Activated naive CD8-positive, alpha-beta T cell treated with anti-CD3 and anti-CD28 coated beads, Interleukin-2, amount 10 ng/mL, durations not matched to agents 7 days and 5 days (primary cell): ENCODE measurements at regions not wholly inside any gene's neighbourhood (a gene's known extent, or its start where the extent isn't known, plus 50 kb on each side); places are given as distances from the start of the nearest gene placed in this dataset.

Source experiments
- ATAC-seq: fragments of 150-1000 bp; cut with Tn5 transposase; one replicate; pipeline ENCODE4 v1.10.0; 2021; ENCODE audit warnings: low read depth, moderate library complexity
- POLR2A ChIA-PET: fragments of 350-600 bp; sonication (Branson Sonifier 250); formaldehyde crosslinking; loops from one replicate; lab custom pipeline; 2021; ENCODE audit warnings: antibody characterized with exemption; lab: Charles Lee
- DNase-seq: peaks from one replicate; pipeline ENCODE4 v3.0.0; 2021
- H3K27ac Mint-ChIP-seq: one replicate; pipeline ENCODE4 v1.8.0; 2022; ENCODE audit warnings: mild to moderate bottlenecking, mixed read lengths
- H3K27me3 Mint-ChIP-seq: one replicate; pipeline ENCODE4 v1.8.0; 2022; ENCODE audit warnings: mild to moderate bottlenecking, moderate library complexity, mixed read lengths
- H3K36me3 Mint-ChIP-seq: one replicate; pipeline ENCODE4 v1.8.0; 2021; ENCODE audit warnings: mild to moderate bottlenecking, mixed read lengths
- H3K4me1 Mint-ChIP-seq: one replicate; pipeline ENCODE4 v1.8.0; 2021; ENCODE audit warnings: mixed read lengths
- H3K4me3 Mint-ChIP-seq: one replicate; pipeline ENCODE4 v1.8.0; 2022; ENCODE audit warnings: mild to moderate bottlenecking, moderate library complexity, mixed read lengths
- H3K9me3 Mint-ChIP-seq: one replicate; pipeline ENCODE4 v1.8.0; 2021; ENCODE audit warnings: mixed read lengths

DNA sequence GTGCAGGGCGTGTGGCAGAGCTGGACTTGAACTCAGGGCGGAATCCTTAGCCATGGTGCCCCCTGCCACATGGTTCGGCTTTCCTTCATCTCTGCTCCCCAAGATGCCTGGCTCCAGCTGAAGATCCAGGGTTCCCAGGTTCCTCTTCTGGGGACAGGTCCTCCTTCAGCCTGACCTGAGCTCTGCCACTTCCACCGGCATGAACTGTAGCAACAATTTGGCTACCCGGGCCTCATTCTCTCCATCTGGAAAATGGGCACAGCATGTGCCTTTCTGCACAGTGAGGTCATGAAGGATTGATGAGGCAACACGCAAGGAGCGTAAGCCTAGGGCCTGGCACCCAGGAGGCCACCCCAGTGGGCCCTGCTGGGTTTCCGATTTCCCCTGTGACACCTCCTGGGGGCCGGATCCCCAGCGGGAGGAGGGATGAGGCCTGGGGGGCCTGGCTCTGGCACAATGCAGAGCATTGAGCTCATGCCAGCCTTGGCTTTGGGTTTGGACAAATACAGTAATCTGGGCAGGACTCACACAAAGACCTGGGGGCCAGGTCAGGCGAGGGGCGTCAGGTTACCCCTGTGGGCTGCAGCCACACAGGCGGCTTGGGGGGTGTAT is 74.0 kb downstream of the CEBPB start:
- H3K27ac Mint-ChIP-seq = no peak overlapping the region
- no peak for DNase-seq
- H3K36me3 Mint-ChIP-seq = no peaks in the 10 kb centered on the region
- no peak for ATAC-seq
- peaks cover 30% of the 10 kb centered on the region for H3K4me1 Mint-ChIP-seq
- no peak overlapping the region for H3K4me3 Mint-ChIP-seq
- H3K9me3 Mint-ChIP-seq = no peaks in the 10 kb centered on the region
- H3K27me3 Mint-ChIP-seq = peaks cover 5% of the 10 kb centered on the region
- POLR2A ChIA-PET = interaction anchor here (1.6 kb wide), 1 partner anchor 10 kb away, joined by 5 read pairs; no protein-coding TSS in a partner anchor

- POLR2A ChIA-PET = interaction anchor here (0.6 to 1.6 kb wide), 2 partner anchors 9 to 158 kb away, joined by 3 to 5 read pairs; no protein-coding TSS in a partner anchor
- no peak for DNase-seq
- H3K9me3 Mint-ChIP-seq = no peaks in the 10 kb centered on the region
- H3K27me3 Mint-ChIP-seq = peaks cover 11% of the 10 kb centered on the region
- no peak overlapping the region for H3K27ac Mint-ChIP-seq
- peak; percentile 41 for ATAC-seq
- H3K4me1 Mint-ChIP-seq = peaks cover 23% of the 10 kb centered on the region
- no peak overlapping the region for H3K4me3 Mint-ChIP-seq
- H3K36me3 Mint-ChIP-seq = no peaks in the 10 kb centered on the region
Observed at GRCh38 chr20:50265245-50265946, 74.8 kb downstream of the CEBPB start.

DNA sequence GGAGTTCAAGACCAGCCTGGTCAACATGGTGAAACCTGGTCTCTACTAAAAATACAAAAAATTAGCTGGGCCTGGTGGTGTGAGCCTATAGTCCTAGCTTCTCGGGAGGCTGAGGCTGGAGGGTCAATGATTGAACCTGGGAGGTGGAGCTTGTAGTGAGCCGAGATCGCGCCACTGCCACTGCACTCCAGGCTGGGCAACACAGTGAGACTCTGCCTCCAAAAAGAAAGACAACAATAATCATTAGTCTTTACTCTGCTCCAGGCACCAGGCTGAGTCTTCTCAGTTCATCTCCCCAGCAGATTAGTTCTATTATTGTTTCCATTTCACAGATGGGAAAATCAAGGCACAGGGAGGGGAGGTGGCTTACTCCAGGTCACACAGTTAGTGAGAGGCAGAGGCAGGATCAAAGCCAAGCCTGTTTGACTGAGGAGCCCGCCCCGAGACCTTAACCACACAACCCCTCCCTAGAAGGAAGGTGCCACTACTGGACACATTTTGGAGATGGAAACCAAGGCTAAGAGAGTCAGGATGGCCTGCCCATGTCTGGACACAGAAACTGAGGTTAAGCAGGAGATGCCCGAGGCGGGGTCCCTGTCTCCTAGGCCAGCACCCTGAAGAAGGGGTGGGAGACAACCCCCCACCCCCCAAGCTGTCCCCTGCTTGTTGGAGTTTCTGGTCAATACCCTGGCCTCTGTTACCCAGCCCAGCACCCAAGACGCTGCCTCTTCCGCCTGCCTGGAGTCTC is 75.8 kb downstream of the CEBPB start:
- H3K9me3 Mint-ChIP-seq = no peaks in the 10 kb centered on the region
- peaks cover 16% of the 10 kb centered on the region for H3K27me3 Mint-ChIP-seq
- no peak for DNase-seq
- POLR2A ChIA-PET = interaction anchor here (0.6 to 1.6 kb wide), 2 partner anchors 8 to 157 kb away, joined by 3 to 5 read pairs; no protein-coding TSS in a partner anchor
- H3K36me3 Mint-ChIP-seq = no peaks in the 10 kb centered on the region
- no peak overlapping the region for H3K4me3 Mint-ChIP-seq
- peaks cover 19% of the 10 kb centered on the region for H3K4me1 Mint-ChIP-seq
- no peak for ATAC-seq
- H3K27ac Mint-ChIP-seq = peak overlapping the region; percentile 13

DNA sequence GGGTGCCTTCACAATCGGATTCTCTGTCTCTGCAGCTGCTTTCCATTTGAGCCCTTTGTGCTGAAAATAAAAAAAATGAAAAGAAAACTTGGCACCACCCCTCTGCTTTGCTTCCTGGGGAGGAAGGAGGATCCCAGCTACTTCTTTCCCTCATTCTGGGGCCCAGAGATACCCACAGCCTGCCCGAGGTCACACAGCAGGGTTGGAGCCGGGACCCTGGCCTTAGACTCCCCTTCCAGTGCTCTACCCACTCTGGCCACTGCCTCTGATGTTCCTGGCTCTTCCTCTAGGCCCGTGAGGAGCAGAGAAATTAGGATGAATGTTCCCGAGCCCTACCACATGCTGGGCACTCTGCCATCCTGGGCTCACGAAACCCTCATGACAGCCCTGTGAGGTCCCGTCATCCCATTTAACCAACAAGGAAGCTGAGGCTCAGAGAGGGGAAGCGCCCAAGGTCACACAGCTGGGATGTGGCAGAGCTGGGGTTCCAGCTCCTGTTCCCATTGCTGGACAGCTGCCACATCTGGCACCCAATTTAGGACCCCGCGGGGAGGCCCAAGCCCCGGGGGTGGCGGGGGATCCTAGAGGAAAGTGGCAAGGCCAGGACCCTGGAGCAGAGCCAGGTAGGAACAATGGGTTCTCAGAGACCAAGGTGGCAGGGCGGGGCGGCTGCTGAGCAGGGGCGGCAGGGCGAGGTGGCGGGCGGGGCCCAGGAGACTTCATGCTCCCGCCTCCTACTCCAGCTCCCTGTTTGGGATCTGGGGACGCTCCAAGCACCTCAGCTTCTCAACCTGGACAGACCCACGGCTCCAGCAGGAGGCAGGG is 76.6 kb downstream of the CEBPB start:
- Mint-ChIP-seq H3K9me3 (no peaks in the 10 kb centered on the region), H3K4me3 (no peak overlapping the region), H3K27me3 (peaks cover 17% of the 10 kb centered on the region), H3K4me1 (peaks cover 20% of the 10 kb centered on the region), H3K36me3 (no peaks in the 10 kb centered on the region), H3K27ac (no peak overlapping the region)
- POLR2A ChIA-PET = no interaction called here
- ATAC-seq (no peak), DNase-seq (no peak)

DNA sequence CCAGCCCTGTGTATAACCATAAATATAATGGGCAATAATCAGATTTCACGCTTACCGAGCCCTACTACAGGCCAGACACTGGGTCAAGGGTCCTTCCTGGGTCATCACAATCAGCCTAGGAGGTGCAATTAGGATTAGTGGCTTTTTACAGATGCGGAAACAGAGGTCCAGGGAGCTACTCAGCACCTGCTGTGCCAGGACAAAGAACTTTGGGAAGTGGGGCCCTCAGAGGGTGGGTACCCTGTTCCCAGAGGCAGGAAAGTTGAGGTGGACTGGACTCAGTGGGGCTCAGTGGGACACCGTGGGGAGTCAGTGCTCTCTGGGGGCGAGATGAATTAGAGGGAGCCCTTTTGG is 77.2 kb downstream of the CEBPB start:
- no peaks in the 10 kb centered on the region for H3K36me3 Mint-ChIP-seq
- H3K9me3 Mint-ChIP-seq = no peaks in the 10 kb centered on the region
- POLR2A ChIA-PET = no interaction called here
- H3K27me3 Mint-ChIP-seq = peaks cover 17% of the 10 kb centered on the region
- DNase-seq (no peak), ATAC-seq (no peak)
- H3K4me1 Mint-ChIP-seq = peaks cover 23% of the 10 kb centered on the region
- H3K27ac Mint-ChIP-seq = no peak overlapping the region
- H3K4me3 Mint-ChIP-seq = no peak overlapping the region

GRCh38 chr20:50269091-50270033 is 78.7 kb downstream of the CEBPB start:
- Mint-ChIP-seq H3K4me1 (peaks cover 25% of the 10 kb centered on the region), H3K4me3 (no peak overlapping the region), H3K27me3 (peaks cover 17% of the 10 kb centered on the region), H3K27ac (no peak overlapping the region), H3K9me3 (no peaks in the 10 kb centered on the region), H3K36me3 (no peaks in the 10 kb centered on the region)
- DNase-seq (no peak), ATAC-seq (no peak)
- POLR2A ChIA-PET = no interaction called here

GRCh38 chr20:50270034-50270395 is 79.4 kb downstream of the CEBPB start:
- Mint-ChIP-seq H3K27ac (no peak overlapping the region), H3K36me3 (no peaks in the 10 kb centered on the region), H3K27me3 (peaks cover 17% of the 10 kb centered on the region), H3K9me3 (no peaks in the 10 kb centered on the region), H3K4me3 (no peak overlapping the region), H3K4me1 (peaks cover 25% of the 10 kb centered on the region)
- ATAC-seq = no peak
- no peak for DNase-seq
- POLR2A ChIA-PET = no interaction called here

DNA sequence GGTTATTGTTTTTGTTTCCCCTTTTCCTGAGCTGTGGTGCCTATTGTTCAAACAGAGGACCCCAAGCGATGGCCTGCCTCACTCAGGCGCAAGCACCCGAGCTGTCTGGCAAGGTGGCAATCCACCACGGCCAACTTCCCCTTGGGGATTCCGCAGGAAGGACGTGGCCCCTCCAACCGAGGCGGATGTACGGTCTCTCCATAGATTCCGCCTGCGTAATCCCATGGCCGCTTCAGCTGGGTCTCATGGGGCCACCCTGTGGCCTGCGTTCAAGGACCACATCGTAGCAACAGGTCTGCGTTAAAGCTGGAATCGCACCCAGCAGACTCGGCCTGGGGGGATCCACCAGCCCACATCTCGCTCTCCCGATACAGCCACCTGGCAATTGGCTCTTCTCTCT is 79.9 kb downstream of the CEBPB start:
- POLR2A ChIA-PET = no interaction called here
- no peaks in the 10 kb centered on the region for H3K9me3 Mint-ChIP-seq
- no peak for ATAC-seq
- no peaks in the 10 kb centered on the region for H3K36me3 Mint-ChIP-seq
- no peak for DNase-seq
- H3K4me3 Mint-ChIP-seq = no peak overlapping the region
- H3K27me3 Mint-ChIP-seq = peaks cover 17% of the 10 kb centered on the region
- no peak overlapping the region for H3K27ac Mint-ChIP-seq
- peaks cover 24% of the 10 kb centered on the region for H3K4me1 Mint-ChIP-seq

- Mint-ChIP-seq H3K4me1 (peaks cover 18% of the 10 kb centered on the region), H3K9me3 (no peaks in the 10 kb centered on the region), H3K27ac (no peak overlapping the region), H3K36me3 (no peaks in the 10 kb centered on the region), H3K27me3 (peaks cover 17% of the 10 kb centered on the region), H3K4me3 (no peak overlapping the region)
- no peak for ATAC-seq
- DNase-seq = no peak
- POLR2A ChIA-PET = no interaction called here
Observed at GRCh38 chr20:50271176-50271575, 80.5 kb downstream of the CEBPB start.

DNA sequence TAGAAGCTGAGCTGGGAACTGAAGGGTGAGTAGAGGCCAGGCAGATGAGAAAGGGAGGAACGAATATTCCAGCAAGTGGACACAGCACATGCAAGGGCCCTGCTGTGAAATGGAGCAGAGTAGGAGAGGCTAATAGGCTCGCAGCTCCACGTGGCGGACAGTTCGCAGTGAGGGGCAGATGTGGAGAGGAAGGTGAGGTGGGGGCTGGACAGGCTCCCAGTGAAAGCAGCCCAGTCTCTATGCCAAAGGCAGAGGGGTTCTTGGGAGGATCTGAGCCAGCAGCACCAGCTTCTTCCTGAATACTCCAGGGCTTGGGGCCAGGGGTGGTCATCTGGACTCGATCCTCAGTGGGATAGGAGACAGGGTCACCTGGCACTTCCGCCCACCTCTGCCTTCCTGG is 81.0 kb downstream of the CEBPB start:
- DNase-seq = no peak

GRCh38 chr20:50272030-50272723 is 81.5 kb downstream of the CEBPB start:
- ATAC-seq (no peak), DNase-seq (no peak)
- Mint-ChIP-seq H3K27me3 (peaks cover 20% of the 10 kb centered on the region), H3K36me3 (no peaks in the 10 kb centered on the region), H3K27ac (no peak overlapping the region), H3K9me3 (no peaks in the 10 kb centered on the region), H3K4me1 (peaks cover 15% of the 10 kb centered on the region), H3K4me3 (no peak overlapping the region)
- POLR2A ChIA-PET = interaction anchor here (0.6 kb wide), 1 partner anchor 12 kb away, joined by 3 read pairs; no protein-coding TSS in a partner anchor

More for the DNA sequence above, 81.0 kb downstream of the CEBPB start:
- Mint-ChIP-seq H3K27me3 (peaks cover 17% of the 10 kb centered on the region), H3K36me3 (no peaks in the 10 kb centered on the region), H3K4me1 (peaks cover 18% of the 10 kb centered on the region), H3K27ac (no peak overlapping the region), H3K9me3 (no peaks in the 10 kb centered on the region), H3K4me3 (no peak overlapping the region)
- ATAC-seq = no peak
- POLR2A ChIA-PET = no interaction called here
